ENCODE measurements at regions not wholly inside any gene's neighbourhood (a gene's known extent, or its start where the extent isn't known, plus 50 kb on each side); places are given as distances from the start of the nearest gene placed in this dataset.
"Not testable (repeated sequence)": the region's sequence is repeated elsewhere in the genome, so short reads cannot be mapped to it uniquely, and the experiment has no call there.

- DNase-seq = no peak
These were observed 357.4 kb downstream of the C12orf50 start for GRCh38 chr12:87671757-87672156.

GRCh38 chr12:87670448-87670847, 358.8 kb downstream of the C12orf50 start:
- no peak for DNase-seq

- DNase-seq = no peak
These were observed 361.8 kb downstream of the C12orf50 start for GRCh38 chr12:87667378-87667777.

DNA sequence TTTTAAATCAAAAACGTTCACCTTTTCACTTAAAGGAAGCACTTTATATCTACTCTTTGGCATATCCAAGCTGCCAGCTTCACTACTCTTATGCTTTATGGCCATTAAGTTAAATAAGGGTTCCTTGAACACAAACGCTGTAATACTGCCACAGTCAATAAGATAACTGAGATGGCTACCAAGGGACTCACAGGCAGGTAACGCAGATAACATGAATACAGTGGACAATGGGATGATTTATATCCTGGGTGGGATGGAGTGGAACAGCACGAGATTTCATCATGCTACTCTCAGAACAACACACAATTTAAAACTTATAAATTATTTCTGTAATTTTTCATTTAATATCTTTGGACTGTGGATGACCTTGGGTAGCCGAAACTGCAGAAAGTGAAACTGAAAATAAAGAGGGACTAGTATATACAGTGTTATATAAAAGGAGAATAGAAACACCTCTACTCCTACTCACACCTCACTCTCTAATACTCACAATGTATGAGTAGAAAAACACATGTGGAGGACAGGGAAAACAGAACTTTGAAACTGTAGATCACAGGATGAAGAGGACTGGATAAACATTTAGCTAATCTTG, 367.3 kb downstream of the C12orf50 start:
- peak; percentile 11 for DNase-seq

- no peak for DNase-seq
These were observed 368.0 kb downstream of the C12orf50 start for GRCh38 chr12:87660987-87661774.

DNA sequence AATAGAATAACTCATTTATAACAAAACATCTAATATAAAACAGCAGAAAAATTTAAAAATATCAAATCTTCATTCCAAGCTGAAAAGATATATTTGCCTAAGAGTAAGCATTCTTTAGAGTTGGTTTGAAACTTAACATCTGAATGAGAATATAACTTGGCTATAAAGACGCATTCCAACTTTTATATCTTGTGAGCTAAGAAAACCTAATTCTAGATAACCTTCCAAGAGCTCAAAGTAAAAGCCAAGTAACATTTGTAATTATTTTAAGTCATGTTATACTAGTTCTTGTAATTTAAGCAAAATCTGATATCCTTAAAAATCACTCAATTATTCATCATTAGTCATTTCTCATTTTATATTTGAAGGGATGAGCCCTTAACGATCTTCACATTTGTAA, 368.9 kb downstream of the C12orf50 start:
- no peak for DNase-seq

DNA sequence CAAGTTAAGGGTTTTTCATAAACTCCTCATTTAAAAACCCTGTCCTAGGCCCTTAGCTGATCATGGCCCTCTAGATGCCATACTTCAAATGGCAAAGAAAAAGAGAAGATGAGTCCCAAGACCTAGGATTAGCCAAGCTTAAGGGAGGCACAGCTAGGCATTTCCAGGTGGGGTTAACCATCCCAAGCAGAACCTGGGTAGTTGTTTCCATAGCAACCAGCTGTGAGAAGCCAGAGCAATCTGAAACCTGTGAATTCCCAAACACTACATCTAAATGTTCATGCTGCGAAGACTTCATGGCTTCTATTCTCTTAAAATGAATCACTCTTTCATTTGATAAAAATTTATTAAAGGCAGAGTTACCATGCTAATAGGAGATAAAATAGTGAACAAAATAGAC, 372.9 kb downstream of the C12orf50 start:
- DNase-seq = no peak

DNA sequence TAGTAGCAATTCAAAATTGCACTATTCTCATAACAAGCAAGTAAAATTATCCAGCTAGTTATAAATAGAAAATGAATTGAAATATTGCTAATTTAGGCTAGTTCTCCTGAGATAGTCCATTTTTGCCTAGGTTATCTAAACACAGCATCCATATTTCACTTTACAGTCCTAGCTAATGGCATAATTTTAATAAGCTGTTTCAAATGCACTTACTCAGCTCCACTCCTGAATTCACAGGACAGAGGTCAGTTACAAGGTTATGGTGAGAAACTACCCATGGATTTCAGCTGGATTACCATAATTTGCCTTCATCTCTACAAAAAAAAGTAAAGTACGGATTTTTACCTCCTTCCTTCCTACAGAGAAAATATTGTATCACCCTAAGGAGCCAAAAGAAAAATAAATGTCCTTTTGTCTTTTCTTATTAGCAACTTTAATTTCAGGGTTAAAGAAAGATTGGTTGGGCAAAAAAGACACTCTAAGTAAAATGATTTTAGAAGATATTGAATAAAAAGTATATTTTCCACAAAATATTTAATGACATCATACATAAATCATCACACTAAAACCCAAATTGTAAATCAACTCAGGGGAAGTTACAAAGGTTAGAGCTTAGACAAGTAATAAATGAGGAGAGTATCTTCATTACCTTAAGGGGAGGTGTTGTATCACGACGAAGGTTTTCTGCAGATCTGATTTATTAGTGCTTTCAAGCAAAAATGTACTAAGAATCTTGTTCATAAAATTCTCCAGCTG, 377.4 kb downstream of the C12orf50 start:
- DNase-seq = no peak

DNA sequence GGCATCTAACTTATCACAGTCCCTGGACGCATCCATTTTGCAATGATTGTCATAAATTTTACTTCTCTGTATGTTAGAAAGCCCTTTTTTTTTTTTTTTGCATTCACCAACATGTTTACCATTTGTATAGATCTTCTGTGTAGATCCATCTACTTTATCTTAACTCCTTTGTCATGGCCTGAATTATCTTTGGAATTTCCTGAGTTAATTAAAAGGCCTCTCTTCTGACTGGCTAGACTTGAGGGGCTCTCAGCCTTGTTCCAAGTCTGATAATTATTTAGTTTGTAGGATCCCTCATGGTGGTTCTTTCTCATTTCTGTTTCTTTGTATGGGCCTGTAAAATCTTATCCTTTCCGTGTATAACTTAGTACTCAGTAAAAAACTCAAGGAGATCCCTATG, 387.0 kb downstream of the C12orf50 start:
- DNase-seq = no peak

- DNase-seq = no peak
These were observed 411.0 kb downstream of the C12orf50 start for GRCh38 chr12:87618199-87618598.

GRCh38 chr12:87612996-87613395, 416.2 kb downstream of the C12orf50 start:
- DNase-seq = no peak

GRCh38 chr12:87608321-87608720, 420.9 kb downstream of the C12orf50 start:
- DNase-seq = no peak

- DNase-seq = no peak
These were observed 425.5 kb downstream of the C12orf50 start for GRCh38 chr12:87603727-87604126.

DNA sequence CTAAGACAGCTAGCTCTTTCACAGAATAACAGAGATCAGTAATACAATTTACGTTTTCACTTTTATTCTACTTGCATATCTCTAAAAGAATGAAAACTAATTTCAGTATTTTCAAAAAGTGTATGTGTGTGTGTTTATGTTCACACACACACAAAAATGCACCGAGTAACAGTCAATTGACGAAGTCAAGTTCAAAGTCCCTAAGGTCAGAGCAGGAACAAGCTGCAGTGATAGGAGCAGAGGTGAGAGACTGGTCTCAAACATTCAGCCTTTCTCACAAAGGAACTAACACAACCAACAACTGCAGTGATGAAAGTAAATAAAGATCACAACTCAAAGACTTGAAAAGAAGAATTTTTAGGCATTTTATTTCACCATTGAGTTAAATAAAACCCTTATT, 429.7 kb downstream of the C12orf50 start:
- DNase-seq = no peak

DNA sequence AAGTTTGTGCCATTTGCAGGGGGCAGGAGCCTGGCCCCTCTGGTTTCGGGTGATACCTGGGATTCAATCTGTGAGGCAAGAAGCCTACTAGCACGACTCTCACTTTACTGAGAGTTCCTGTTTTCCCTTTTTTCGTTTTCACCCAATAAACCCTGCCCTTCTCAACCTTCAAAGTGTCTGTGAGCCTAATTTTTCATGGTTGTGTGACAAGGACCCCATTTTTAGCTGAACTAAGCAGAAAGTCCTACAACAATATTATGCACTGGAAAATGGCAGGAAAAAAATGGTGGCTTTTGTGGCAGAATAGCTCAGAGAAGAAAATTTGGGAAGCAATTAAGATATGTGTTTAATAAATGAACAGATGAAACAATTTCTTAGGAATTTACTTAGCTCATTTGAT, 432.1 kb downstream of the C12orf50 start:
- no peak for DNase-seq

DNA sequence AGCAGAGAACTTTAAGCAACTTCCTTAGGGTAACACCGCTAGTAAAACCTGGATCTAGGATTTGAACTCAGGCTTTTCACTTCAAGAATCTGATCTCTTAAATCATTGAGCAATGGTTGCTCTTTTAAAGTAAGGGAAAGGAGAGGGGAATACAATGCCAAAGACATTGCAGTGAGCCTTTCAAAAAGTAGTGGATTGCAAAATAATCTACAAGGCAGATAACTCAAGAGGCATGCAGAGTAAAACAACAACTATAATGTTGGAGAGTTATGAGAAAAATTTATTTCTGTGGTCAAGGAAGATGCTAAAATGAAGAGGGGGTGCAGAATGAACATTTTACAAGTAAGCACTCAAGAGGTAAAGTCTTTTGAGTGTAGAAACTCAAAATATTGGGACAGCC, 432.6 kb downstream of the C12orf50 start:
- no peak for DNase-seq

DNA sequence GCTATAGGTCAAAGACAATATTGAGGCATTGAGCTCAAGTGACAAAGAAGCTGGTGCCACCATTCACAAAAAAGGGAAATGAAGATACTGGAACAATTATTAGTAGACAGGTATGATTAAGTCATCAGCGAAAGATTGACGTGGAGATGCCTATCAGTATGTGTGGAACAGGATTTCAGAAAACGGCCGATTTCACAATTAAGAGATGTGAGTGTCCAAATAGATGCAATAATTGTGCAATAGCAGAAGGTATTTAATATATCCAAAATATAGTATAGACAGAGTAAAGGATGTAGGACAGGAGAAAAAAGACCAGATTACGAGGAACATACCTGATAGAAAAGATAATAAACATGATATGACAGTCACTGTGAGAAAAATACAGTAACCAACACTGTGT, 433.1 kb downstream of the C12orf50 start:
- DNase-seq = no peak

DNA sequence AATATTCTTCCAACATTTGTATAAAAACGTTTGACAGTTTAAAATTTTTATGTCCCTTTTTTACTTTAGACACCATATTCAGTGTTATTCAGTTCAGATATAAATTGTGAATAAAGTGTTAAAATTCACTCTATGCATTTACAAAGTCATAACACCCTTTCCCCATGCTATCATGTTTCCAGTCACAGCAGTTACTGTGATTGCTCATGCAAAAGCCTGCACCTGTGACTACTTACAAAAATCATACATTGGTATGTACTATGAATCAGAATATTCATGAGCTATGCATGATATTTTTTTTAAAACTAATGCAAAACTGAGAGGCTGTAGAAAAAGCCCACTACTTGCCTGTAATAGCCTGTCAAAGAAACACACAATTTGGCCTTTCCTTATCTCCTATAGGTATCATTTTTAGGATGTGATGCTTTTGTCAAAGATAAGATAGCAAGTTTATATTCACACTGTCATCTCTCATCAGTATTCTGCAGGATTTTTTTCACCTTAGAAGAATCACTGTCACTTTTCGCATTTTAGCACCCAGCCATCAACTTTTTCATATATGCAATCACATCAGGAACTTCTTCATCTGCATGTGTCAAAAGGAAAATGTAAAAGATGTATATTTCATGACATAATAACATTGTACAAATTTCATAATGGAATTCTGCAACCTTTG, 443.2 kb downstream of the C12orf50 start:
- no peak for DNase-seq

- not testable (repeated sequence) for DNase-seq
These were observed 450.1 kb downstream of the C12orf50 start for GRCh38 chr12:87579091-87579490.

DNA sequence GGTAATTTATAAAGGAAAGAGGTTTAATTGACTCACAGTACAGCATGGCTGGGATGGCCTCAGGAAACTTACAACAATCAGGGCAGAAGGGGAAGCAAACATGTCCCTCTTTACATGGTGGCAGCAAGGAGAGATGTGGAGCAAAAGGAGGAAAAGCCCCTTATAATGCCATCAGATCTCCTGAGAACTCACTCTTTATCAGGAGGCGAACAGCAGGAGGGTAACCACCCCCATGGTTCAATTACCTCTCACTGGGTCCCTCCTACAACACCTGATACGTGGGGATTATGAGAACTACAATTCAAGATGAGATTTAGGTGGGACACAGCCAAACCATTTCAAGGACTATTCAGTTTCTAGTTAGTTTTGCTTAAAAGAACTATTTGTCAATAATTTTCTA, 453.3 kb downstream of the C12orf50 start:
- no peak for DNase-seq

DNA sequence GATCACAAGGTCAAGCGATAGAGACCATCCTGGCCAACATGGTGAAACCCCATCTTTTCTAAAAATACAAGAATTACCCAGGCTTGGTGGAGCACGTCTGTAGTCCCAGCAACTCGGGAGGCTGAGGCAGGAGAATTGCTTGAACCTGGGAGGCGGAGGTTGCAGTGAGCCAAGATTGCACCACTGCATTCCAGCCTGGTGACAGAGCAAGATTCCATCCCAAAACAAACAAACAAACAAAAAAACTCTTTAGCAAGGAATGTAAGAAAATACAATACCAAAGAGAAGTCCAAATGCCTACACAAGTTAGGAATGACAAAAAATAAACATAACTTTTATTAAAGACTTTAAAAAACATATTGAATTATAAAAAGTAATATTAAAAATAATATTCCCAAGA, 462.3 kb downstream of the C12orf50 start:
- DNase-seq = not testable (repeated sequence)

GRCh38 chr12:87556985-87557384, 472.2 kb downstream of the C12orf50 start:
- no peak for DNase-seq

DNA sequence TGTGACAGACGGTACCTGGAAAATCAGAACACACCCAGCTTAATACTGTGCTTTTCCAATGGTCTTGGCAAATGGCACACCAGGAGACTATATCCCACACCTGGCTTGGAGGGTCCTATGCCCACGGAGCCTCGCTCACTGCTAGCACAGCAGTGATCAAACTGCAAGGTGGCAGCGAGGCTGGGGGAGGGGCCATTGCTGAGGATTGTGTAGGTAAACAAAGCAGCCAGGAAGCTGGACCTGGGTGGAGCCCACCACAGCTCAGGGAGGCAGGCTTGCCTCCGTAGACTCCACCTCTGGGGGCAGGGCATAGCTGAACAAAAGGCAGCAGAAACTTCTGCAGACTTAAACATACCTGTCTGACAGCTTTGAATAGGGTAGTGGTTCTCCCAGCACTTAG, 498.0 kb downstream of the C12orf50 start:
- not testable (repeated sequence) for DNase-seq

Data from NCI-H1436 (cell line).